Stomach (tissue), 4 donors: ENCODE measurements at regions not wholly inside any gene's neighbourhood (a gene's known extent, or its start where the extent isn't known, plus 50 kb on each side); places are given as distances from the start of the nearest gene placed in this dataset.

ENCODE experiments used
- CTCF ChIP-seq, 7 experiments: fragments of 450-650 bp in 4 of 7; fragments of 200-600 bp in 3 of 7; sonication (generic) in 3 of 7; IDR thresholded peaks; one replicate each; pipeline ENCODE4 v1.5.1; 2016 to 2019; ENCODE audit warnings: antibody characterized with exemption in 7 of 7, control low read depth in 2 of 7, mild to moderate bottlenecking in 1 of 7
- EP300 ChIP-seq: sonication (generic); formaldehyde crosslinking; IDR thresholded peaks from one replicate; pipeline ENCODE4 v1.6.1; 2017; ENCODE audit warnings: antibody characterized with exemption
- POLR2A ChIP-seq, 4 donors: fragments of 450-650 bp; IDR thresholded peaks; one replicate each; pipeline ENCODE4 v1.6.1; 2016; ENCODE audit warnings: antibody characterized with exemption in 4 of 4, control low read depth in 2 of 4, mild to moderate bottlenecking in 1 of 4, moderate library complexity in 1 of 4
- POLR2AphosphoS5 ChIP-seq, 3 donors: sonication (generic); formaldehyde crosslinking; IDR thresholded peaks; one replicate each; pipeline ENCODE4 v1.6.1; 2016; ENCODE audit warnings: antibody characterized with exemption in 3 of 3

DNA sequence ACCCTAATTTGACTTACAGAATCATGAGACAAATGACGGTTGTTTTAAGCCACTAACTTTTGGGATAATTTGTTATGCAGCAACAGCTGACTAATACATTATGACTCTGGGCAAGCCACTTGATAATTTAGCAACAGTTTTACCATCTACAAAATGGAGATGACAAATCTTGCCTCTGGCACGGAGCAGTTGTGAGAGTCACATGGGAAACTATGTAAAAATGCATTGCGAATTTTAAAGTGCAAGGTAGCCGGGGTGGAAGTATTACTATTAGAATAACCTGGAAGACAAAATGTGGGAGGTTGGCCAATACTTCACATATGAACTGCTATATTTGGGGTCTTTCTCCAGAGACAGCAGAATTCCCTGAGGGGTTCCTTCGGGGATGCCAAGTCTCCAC, 328.7 kb downstream of the CTTN start:
- TF ChIP-seq CTCF (IDR thresholded peaks at IDR 0.05) (no peak), POLR2A (IDR thresholded peaks at IDR 0.05) (no peak), EP300 (no peak), POLR2AphosphoS5 (IDR thresholded peaks at IDR 0.05) (no peak)
